Fibroblast of pulmonary artery (primary cell): ENCODE measurements at regions not wholly inside any gene's neighbourhood (a gene's known extent, or its start where the extent isn't known, plus 50 kb on each side); places are given as distances from the start of the nearest gene placed in this dataset.

Experiments
- DNase-seq: peaks from one replicate; pipeline ENCODE4 v3.0.0-alpha.2; 2010; ENCODE audit warnings: low read depth
- H3K4me3 ChIP-seq: replicated peaks from 2 replicates; pipeline ENCODE4 v1.5.1; 2011; ENCODE audit warnings: low read depth, mild to moderate bottlenecking, control low read depth, low read length, moderate library complexity
- CTCF ChIP-seq: IDR thresholded peaks from 2 replicates; pipeline ENCODE4 v1.5.1; 2011; ENCODE audit warnings: mild to moderate bottlenecking, control low read depth, low read length, inconsistent platforms; ENCODE audit errors: missing control alignments

DNA sequence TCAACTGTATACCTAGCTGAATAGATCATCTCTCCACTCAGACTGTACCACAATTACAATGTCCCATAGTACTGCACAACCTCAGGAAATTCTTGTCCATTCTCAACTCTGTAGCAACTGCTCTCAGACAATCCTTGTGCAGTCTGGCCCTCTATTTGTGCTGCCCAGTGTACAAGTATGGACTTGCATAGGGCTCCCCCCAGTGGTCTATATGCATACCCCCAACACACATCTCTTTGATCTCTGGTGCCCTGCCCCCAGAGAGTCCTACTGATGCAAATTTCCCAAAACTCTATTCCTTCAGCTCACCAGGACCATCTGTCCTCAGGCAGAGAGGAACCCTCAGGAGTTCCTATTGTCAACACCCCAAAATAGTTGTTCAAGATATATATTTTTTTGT is 205.3 kb downstream of the SLCO4C1 start:
- no peak for DNase-seq
- TF ChIP-seq CTCF = no peak
- H3K4me3 ChIP-seq = no peak overlapping the region

GRCh38 chr5:102089883-102090282 is 206.2 kb downstream of the SLCO4C1 start:
- H3K4me3 ChIP-seq = no peak overlapping the region
- DNase-seq = no peak
- TF ChIP-seq CTCF = no peak

DNA sequence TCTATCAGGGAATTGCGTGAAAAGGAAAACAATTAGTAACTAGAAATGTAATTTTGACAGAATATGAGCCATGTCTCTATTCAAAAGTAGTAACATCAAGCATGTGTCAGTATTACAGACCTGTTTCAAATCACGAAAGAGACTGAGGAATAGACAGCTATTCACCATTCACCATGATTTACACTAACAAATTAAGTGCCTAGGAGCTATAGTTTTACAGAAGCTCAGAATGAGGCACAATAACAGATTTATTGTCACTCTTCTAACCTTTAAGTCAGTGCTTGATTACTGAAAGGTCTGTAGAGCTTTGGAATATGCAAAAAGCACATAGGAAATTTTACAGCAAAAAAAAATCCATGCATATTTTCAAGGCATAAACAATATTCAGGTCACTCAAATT is 208.2 kb downstream of the SLCO4C1 start:
- no peak for TF ChIP-seq CTCF
- H3K4me3 ChIP-seq = no peak overlapping the region
- DNase-seq = no peak

GRCh38 chr5:102080288-102080687 is 215.8 kb downstream of the SLCO4C1 start:
- H3K4me3 ChIP-seq = no peak overlapping the region
- no peak for TF ChIP-seq CTCF
- no peak for DNase-seq

GRCh38 chr5:102077920-102078319 is 218.2 kb downstream of the SLCO4C1 start:
- DNase-seq = no peak
- no peak overlapping the region for H3K4me3 ChIP-seq
- TF ChIP-seq CTCF = no peak

- TF ChIP-seq CTCF = no peak
- DNase-seq = no peak
Measured at GRCh38 chr5:102069974-102070373, 226.1 kb downstream of the SLCO4C1 start.

DNA sequence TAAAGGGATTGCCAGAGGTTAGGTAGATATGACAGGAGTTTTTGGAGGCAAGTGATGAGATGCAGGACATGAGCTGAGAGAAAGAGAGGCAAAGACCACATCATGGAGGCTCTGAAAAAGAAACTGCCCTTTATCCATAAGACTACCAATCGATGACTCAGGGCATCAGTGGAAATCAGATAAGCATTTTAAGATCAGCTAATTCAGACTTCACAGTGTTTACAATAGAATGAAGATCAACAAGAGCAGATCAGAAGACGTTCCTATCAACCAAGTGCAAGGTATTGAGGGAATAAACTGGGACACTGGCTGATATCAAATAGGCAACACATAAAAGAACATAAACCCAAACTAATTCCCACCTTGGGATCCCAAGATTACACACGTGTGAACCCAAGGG is 227.2 kb downstream of the SLCO4C1 start:
- no peak for DNase-seq
- no peak for TF ChIP-seq CTCF
- H3K4me3 ChIP-seq = no peak overlapping the region

More at GRCh38 chr5:102069974-102070373, 226.1 kb downstream of the SLCO4C1 start:
- H3K4me3 ChIP-seq = no peak overlapping the region
